RKO (cell line): ENCODE measurements at regions not wholly inside any gene's neighbourhood (a gene's known extent, or its start where the extent isn't known, plus 50 kb on each side); places are given as distances from the start of the nearest gene placed in this dataset.

Source experiments
- DNase-seq: peaks from one replicate; pipeline ENCODE4 v3.0.0-alpha.2; 2016; ENCODE audit warnings: low spot score

GRCh38 chr4:14631806-14632440, 370.4 kb upstream of the CPEB2 start:
- no peak for DNase-seq

DNA sequence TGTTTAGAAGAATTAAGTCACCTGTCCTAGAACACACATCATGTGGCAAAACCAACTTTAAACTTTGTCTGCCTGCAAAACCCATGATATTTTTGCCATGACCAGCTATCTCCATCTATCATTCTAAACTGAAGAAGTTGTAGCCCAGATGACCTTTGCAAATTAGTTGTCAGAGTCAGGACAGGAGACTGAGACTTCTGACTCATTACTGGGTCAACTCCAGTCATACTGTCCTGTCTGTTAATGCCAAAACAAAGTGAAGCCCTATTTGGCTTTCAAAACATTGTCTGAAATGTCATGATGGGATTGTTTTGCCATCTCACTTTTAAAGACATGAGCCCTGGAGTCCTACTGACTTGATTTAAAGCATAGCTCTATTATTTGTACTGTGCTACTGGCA, 365.7 kb upstream of the CPEB2 start:
- DNase-seq: no peak

- no peak for DNase-seq
These were observed 361.8 kb upstream of the CPEB2 start for GRCh38 chr4:14640476-14640875.

GRCh38 chr4:14641871-14642270, 360.4 kb upstream of the CPEB2 start:
- no peak for DNase-seq

- DNase-seq: no peak
These were observed 357.6 kb upstream of the CPEB2 start for GRCh38 chr4:14644580-14645282.

DNA sequence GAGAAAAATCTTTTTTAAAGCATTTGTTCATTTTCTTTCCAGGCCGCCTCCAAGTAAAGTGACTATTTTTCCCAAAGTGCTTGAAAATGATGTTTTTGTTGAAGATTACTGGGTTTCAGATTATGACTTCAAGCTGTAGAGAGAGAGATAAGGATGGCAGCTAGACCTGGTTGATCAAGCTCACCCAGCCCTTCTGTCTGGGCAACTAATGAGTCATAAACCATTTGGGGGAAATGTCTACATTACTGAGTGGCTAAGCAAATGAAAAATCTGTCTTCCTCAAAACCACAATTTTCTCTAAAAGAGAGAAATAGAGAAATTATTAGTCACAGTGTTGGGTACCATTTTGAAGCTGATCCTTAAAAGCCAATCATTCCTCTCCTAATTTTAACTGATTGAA, 355.4 kb upstream of the CPEB2 start:
- DNase-seq: no peak

- no peak for DNase-seq
These were observed 352.2 kb upstream of the CPEB2 start for GRCh38 chr4:14650127-14650526.

DNA sequence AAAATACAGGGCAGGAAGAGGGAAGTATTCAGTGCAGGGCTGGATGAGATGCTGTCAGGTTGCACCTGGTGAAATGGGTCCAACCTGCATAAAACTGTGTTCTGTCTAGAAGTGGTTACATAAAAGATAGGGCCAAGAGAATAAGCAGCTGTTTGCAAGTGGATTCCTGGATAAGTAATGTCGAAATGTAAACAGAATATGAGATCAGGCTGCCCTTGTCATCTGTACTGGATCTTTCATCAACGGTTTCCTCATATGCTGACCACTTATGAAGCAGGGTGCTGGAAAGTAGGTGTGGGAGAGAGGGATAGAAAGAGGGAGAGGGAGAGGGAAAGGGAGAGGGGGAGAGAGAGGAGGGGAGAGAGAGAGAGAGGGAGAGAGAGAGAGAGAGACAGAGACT, 349.8 kb upstream of the CPEB2 start:
- no peak for DNase-seq

DNA sequence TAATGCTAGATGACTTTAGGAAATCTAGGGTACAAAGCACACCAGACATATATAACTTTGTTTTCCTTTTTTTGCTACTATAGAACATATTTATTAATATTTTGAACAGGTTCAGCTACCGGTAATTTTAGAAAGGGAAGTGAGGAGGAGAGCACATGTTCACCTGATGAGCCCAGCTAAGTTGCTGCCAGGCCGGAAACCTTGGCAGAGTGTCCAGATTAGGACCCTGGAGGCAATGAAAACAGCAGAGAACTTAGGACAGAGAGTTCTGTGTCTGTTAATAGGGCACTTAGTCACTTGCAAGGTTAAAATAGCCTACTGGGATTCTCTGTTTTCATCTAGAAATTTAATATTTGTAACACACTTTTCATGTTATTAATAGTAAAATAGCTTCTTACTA, 348.9 kb upstream of the CPEB2 start:
- DNase-seq: no peak

DNA sequence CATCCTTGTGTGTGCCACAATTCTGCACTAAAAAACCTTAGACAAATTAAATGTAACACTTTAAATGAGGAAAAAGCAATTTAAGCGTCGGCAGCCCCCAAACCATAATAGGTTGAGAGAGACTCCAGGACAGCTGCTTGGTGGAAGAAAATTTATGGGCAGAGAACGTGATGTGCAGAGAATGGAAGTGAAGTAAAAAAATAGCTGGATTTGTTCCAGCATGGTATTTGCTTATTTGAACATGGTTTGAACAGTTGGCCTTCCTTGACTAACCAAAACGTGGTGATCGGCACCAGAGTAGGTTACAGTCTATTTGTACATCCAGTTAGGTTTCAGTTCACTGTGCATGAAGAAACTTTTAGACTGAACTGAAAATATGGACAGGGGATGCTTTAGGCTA, 343.0 kb upstream of the CPEB2 start:
- no peak for DNase-seq

DNA sequence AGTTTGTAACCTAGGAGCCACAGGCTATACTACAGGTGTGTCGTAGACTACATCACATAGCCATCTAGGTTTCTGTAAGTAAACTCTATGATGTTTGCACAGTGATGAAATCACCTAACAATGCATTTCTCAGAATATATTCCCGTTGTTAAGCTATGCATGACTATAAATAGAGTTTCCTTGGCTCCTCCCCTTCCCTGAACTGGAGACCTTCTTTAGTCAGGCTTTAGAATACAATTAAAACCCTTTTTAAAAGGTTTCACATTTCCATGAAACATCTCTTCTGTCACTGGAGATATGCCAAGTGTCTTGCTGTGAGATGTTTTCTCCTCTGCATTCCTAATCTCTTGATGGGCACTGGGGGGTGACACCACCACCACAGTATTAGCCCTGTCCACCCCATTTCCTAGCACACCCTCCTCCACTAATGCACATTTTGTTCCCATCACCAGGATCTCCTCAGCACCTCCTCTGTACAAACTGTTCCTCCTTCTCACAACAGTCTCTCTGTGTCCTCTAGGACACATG, 334.6 kb upstream of the CPEB2 start:
- no peak for DNase-seq

DNA sequence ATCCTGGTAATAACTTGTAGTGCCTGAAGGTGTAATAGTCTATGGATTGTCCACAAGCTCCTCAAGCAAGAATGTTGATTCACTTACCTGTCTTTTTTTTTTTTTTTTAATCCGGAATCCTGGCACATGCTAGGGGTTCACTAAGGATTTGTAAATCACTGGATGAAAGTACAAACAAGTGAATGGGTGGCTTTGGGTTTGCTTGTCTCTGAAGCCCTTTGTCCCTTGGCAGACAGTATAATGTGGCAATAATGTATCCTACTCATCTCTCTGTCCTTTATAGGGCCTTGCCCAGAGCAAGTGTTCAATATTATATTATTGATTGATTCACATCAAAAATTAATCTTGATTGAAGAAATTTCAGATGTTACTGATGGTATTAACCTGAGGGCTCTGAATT, 334.0 kb upstream of the CPEB2 start:
- no peak for DNase-seq

- no peak for DNase-seq
These were observed 332.9 kb upstream of the CPEB2 start for GRCh38 chr4:14669371-14669770.

DNA sequence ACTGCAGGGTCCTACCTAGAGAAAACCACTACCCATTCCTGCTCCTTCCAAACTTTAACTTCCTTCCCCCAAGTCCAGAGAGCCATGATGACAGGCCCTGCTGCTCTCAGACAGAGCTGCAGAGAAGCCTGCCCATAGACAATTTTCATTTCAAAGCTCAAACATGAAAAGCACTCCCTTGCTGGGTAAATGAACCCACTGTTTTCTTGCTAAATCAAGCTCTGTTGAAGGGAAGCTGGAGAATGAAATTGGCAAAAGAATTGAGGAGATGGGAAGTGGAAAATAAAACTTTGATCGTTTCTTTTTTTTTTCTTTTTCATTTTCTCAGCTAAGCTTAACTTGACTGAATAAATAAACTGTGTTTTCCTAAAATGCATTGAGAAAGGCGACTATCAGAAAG, 331.1 kb upstream of the CPEB2 start:
- DNase-seq: no peak

GRCh38 chr4:14675279-14675985, 326.8 kb upstream of the CPEB2 start:
- no peak for DNase-seq

- no peak for DNase-seq
These were observed 322.4 kb upstream of the CPEB2 start for GRCh38 chr4:14679906-14680305.

- DNase-seq: no peak
These were observed 321.0 kb upstream of the CPEB2 start for GRCh38 chr4:14681330-14681729.

- DNase-seq: no peak
These were observed 308.6 kb upstream of the CPEB2 start for GRCh38 chr4:14693728-14694127.

GRCh38 chr4:14695095-14695845, 307.0 kb upstream of the CPEB2 start:
- DNase-seq: no peak

GRCh38 chr4:14700083-14700482, 302.2 kb upstream of the CPEB2 start:
- DNase-seq: no peak

GRCh38 chr4:14700544-14700943, 301.7 kb upstream of the CPEB2 start:
- DNase-seq: no peak

- DNase-seq: no peak
These were observed 300.9 kb upstream of the CPEB2 start for GRCh38 chr4:14701389-14701788.
